ENCODE measurements at regions not wholly inside any gene's neighbourhood (a gene's known extent, or its start where the extent isn't known, plus 50 kb on each side); places are given as distances from the start of the nearest gene placed in this dataset.

DNA sequence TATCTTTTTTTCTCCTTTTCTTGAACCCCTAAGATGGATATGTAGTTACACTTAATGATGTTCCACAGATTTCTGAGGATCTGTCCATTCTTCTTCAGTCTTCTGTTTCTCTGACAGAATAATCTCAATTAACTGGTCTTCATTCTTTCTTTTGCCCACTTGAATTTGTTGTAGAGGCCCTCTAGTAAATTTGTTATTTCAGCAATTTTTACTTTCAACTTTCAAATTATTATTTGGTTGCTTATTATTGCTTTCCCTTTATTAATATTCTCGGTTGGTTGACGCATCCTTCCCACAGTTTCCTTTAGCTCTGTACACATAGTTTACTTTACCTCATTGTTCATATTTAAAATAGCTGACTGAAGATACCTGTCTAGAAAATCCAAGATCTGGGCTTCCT is 1013.7 kb upstream of the CNTN5 start:
- Histone ChIP-seq H3K79me2 (ENCODE audit: insufficient read depth, low read length) (no peaks in the 10 kb centered on the region), H2AFZ (ENCODE audit: low read length) (no peak overlapping the region), H3K36me3 (ENCODE audit: insufficient read depth, low read length) (no peaks in the 10 kb centered on the region), H3K9me3 (ENCODE audit: low read depth, low read length) (no peaks in the 10 kb centered on the region), H3K4me2 (ENCODE audit: insufficient read depth, low read length) (no peak overlapping the region), H3K27ac (ENCODE audit: low read depth, low read length) (no peak overlapping the region), H4K20me1 (ENCODE audit: insufficient read depth, low read length) (no peaks in the 10 kb centered on the region), H3K4me3 (ENCODE audit: insufficient read depth, low read length) (no peak overlapping the region), H3K27me3 (ENCODE audit: insufficient read depth, low read length) (no peaks in the 10 kb centered on the region), H3K4me1 (ENCODE audit: insufficient read depth, low read length) (no peaks in the 10 kb centered on the region)
- TF ChIP-seq, protein P1, sequence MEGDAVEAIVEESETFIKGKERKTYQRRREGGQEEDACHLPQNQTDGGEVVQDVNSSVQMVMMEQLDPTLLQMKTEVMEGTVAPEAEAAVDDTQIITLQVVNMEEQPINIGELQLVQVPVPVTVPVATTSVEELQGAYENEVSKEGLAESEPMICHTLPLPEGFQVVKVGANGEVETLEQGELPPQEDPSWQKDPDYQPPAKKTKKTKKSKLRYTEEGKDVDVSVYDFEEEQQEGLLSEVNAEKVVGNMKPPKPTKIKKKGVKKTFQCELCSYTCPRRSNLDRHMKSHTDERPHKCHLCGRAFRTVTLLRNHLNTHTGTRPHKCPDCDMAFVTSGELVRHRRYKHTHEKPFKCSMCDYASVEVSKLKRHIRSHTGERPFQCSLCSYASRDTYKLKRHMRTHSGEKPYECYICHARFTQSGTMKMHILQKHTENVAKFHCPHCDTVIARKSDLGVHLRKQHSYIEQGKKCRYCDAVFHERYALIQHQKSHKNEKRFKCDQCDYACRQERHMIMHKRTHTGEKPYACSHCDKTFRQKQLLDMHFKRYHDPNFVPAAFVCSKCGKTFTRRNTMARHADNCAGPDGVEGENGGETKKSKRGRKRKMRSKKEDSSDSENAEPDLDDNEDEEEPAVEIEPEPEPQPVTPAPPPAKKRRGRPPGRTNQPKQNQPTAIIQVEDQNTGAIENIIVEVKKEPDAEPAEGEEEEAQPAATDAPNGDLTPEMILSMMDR (IDR thresholded peaks at IDR 0.05; ENCODE audit: extremely low read depth, low read depth, low read length) = no peak
- DNase-seq (ENCODE audit: insufficient read length, low spot score, missing footprints) = no peak

- no peaks in the 10 kb centered on the region for H3K9me3 ChIP-seq (ENCODE audit: low read depth, low read length)
- H2AFZ ChIP-seq (ENCODE audit: low read length) = no peak overlapping the region
- no peaks in the 10 kb centered on the region for H4K20me1 ChIP-seq (ENCODE audit: insufficient read depth, low read length)
Measured at GRCh38 chr11:98027652-98028051, 993.1 kb upstream of the CNTN5 start.

DNA sequence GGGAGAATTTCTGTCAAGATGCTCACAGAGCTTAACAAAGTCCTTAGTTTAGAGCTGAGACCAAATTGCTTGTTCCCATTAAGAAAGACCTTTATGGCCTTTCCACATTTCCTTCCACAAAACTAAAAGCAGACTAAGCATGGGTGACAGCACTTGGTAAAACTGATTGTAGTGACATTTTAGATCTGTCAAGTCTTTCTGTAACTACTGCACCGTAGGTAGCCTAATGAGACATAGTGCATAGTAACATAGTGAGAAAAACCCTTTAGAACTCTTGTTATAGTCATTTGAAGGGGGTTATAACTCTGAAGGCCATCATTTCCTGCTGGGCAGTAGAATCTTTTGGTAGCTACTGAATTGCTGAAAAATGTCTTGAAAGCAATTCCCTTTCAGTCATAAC is 990.9 kb upstream of the CNTN5 start:
- TF ChIP-seq, protein P1 (IDR thresholded peaks at IDR 0.05; ENCODE audit: extremely low read depth, low read depth, low read length) = no peak
- Histone ChIP-seq H3K27ac (ENCODE audit: low read depth, low read length) (no peak overlapping the region), H2AFZ (ENCODE audit: low read length) (no peak overlapping the region), H4K20me1 (ENCODE audit: insufficient read depth, low read length) (no peaks in the 10 kb centered on the region), H3K36me3 (ENCODE audit: insufficient read depth, low read length) (no peaks in the 10 kb centered on the region), H3K27me3 (ENCODE audit: insufficient read depth, low read length) (no peaks in the 10 kb centered on the region), H3K4me2 (ENCODE audit: insufficient read depth, low read length) (no peak overlapping the region), H3K4me1 (ENCODE audit: insufficient read depth, low read length) (no peaks in the 10 kb centered on the region), H3K79me2 (ENCODE audit: insufficient read depth, low read length) (no peaks in the 10 kb centered on the region), H3K4me3 (ENCODE audit: insufficient read depth, low read length) (no peak overlapping the region), H3K9me3 (ENCODE audit: low read depth, low read length) (no peaks in the 10 kb centered on the region)
- no peak for DNase-seq (ENCODE audit: insufficient read length, low spot score, missing footprints)

More at GRCh38 chr11:98027652-98028051, 993.1 kb upstream of the CNTN5 start:
- H3K4me2 ChIP-seq (ENCODE audit: insufficient read depth, low read length) = no peak overlapping the region
- no peak overlapping the region for H3K27ac ChIP-seq (ENCODE audit: low read depth, low read length)
- H3K4me1 ChIP-seq (ENCODE audit: insufficient read depth, low read length) = no peaks in the 10 kb centered on the region
- H3K27me3 ChIP-seq (ENCODE audit: insufficient read depth, low read length) = no peaks in the 10 kb centered on the region
- no peaks in the 10 kb centered on the region for H3K36me3 ChIP-seq (ENCODE audit: insufficient read depth, low read length)
- H3K4me3 ChIP-seq (ENCODE audit: insufficient read depth, low read length) = no peak overlapping the region
- no peak for DNase-seq (ENCODE audit: insufficient read length, low spot score, missing footprints)
- H3K79me2 ChIP-seq (ENCODE audit: insufficient read depth, low read length) = no peaks in the 10 kb centered on the region
- TF ChIP-seq, protein P1 (IDR thresholded peaks at IDR 0.05; ENCODE audit: extremely low read depth, low read depth, low read length) = no peak

- no peak overlapping the region for H2AFZ ChIP-seq (ENCODE audit: low read length)
- no peaks in the 10 kb centered on the region for H3K4me1 ChIP-seq (ENCODE audit: insufficient read depth, low read length)
- no peaks in the 10 kb centered on the region for H3K79me2 ChIP-seq (ENCODE audit: insufficient read depth, low read length)
- no peaks in the 10 kb centered on the region for H4K20me1 ChIP-seq (ENCODE audit: insufficient read depth, low read length)
- TF ChIP-seq, protein P1 (IDR thresholded peaks at IDR 0.05; ENCODE audit: extremely low read depth, low read depth, low read length) = no peak
- H3K36me3 ChIP-seq (ENCODE audit: insufficient read depth, low read length) = no peaks in the 10 kb centered on the region
- no peaks in the 10 kb centered on the region for H3K27me3 ChIP-seq (ENCODE audit: insufficient read depth, low read length)
- H3K4me3 ChIP-seq (ENCODE audit: insufficient read depth, low read length) = no peak overlapping the region
- no peaks in the 10 kb centered on the region for H3K9me3 ChIP-seq (ENCODE audit: low read depth, low read length)
- no peak overlapping the region for H3K27ac ChIP-seq (ENCODE audit: low read depth, low read length)
- no peak for DNase-seq (ENCODE audit: insufficient read length, low spot score, missing footprints)
- H3K4me2 ChIP-seq (ENCODE audit: insufficient read depth, low read length) = no peak overlapping the region
Measured at GRCh38 chr11:98036810-98037209, 983.9 kb upstream of the CNTN5 start.

Data from osteoblast (primary cell).